K562 (cell line): ENCODE measurements at regions not wholly inside any gene's neighbourhood (a gene's known extent, or its start where the extent isn't known, plus 50 kb on each side); places are given as distances from the start of the nearest gene placed in this dataset.

Experiments
- BRCA1 ChIP-seq, 2 experiments: fragments of 450-650 bp in 1 of 2; sonication (generic) in 1 of 2; formaldehyde crosslinking in 1 of 2; IDR thresholded peaks; 2 replicates each; pipeline versions ENCODE4 v1.5.0 to v1.6.1; 2017 to 2020; ENCODE audit warnings: mild to moderate bottlenecking in 1 of 2, missing genetic modification reagents in 1 of 2
- CTCF ChIP-seq, 3 experiments: IDR thresholded peaks in 2 of 3; conservative IDR thresholded peaks in 1 of 3; 2 replicates each; pipeline ENCODE4 v1.5.1; 2011 to 2012; ENCODE audit warnings: low read length in 3 of 3, mild to moderate bottlenecking in 3 of 3, control low read depth in 2 of 3, improper control_type of control experiment in 1 of 3, inconsistent platforms in 1 of 3, low read depth in 1 of 3, mixed read lengths in 1 of 3, moderate library complexity in 1 of 3; ENCODE audit not compliant: insufficient read depth in 2 of 3
- ELF1 ChIP-seq: fragments of 200-800 bp; sonication (Bioruptor generic); IDR thresholded peaks from 2 replicates; pipeline ENCODE4 v1.6.1; 2016; ENCODE audit warnings: missing genetic modification characterization, missing compliant biosample characterization
- EZH2 ChIP-seq: IDR thresholded peaks from 2 replicates; pipeline ENCODE4 v1.6.1; 2012; ENCODE audit warnings: low read depth, mild to moderate bottlenecking, inconsistent platforms, low read length, borderline replicate concordance
- IRF2 ChIP-seq: sonication (generic); formaldehyde crosslinking; IDR thresholded peaks from 2 replicates; pipeline ENCODE4 v1.8.1; 2022; ENCODE audit warnings: mild to moderate bottlenecking, missing genetic modification reagents
- MAX ChIP-seq: sonication (generic); formaldehyde crosslinking; IDR thresholded peaks from 2 replicates; pipeline ENCODE4 v1.9.0; 2022; ENCODE audit warnings: mild to moderate bottlenecking, missing genetic modification reagents
- MGA ChIP-seq: fragments of 450-650 bp; IDR thresholded peaks from 2 replicates; pipeline ENCODE4 v1.6.1; 2016; ENCODE audit warnings: mild to moderate bottlenecking, moderate library complexity
- NCOA6 ChIP-seq: fragments of 450-650 bp; IDR thresholded peaks from 2 replicates; pipeline ENCODE4 v1.6.1; 2017; ENCODE audit warnings: mild to moderate bottlenecking
- POLR2A ChIP-seq: fragments of 450-650 bp; conservative IDR thresholded peaks from 2 replicates; pipeline ENCODE4 v1.6.1; 2016
- ZNF561 ChIP-seq: fragments of 450-650 bp; formaldehyde crosslinking; conservative IDR thresholded peaks from 2 replicates; pipeline ENCODE4 v1.4.0; 2020; ENCODE audit warnings: mild to moderate bottlenecking, moderate library complexity

GRCh38 chr5:54746346-54746745, 228.8 kb downstream of the SNX18 start:
- TF ChIP-seq IRF2 (CRISPR knock-in tag), result no peak
- no peak for TF ChIP-seq POLR2A
- TF ChIP-seq ZNF561 (CRISPR knock-in tag), result no peak
- TF ChIP-seq CTCF (IDR thresholded peaks at IDR 0.05 in 2 of 3, conservative IDR thresholded peaks at IDR 0.05 in 1 of 3; ENCODE audit: insufficient read depth in 2 of 3, low read depth in 1 of 3, low read length in 3 of 3), result no peak
- TF ChIP-seq MAX (CRISPR knock-in tag), result no peak
- TF ChIP-seq EZH2, result no peak
- TF ChIP-seq NCOA6, result no peak
- no peak for TF ChIP-seq MGA
- no peak for TF ChIP-seq ELF1 (tag)
- no peak for TF ChIP-seq BRCA1 (IDR thresholded peaks at IDR 0.05)
- TF ChIP-seq BRCA1 (CRISPR knock-in tag; IDR thresholded peaks at IDR 0.05), result no peak
